ENCODE measurements at regions not wholly inside any gene's neighbourhood (a gene's known extent, or its start where the extent isn't known, plus 50 kb on each side); places are given as distances from the start of the nearest gene placed in this dataset.
"Not testable (repeated sequence)": the region's sequence is repeated elsewhere in the genome, so short reads cannot be mapped to it uniquely, and the experiment has no call there.

DNA sequence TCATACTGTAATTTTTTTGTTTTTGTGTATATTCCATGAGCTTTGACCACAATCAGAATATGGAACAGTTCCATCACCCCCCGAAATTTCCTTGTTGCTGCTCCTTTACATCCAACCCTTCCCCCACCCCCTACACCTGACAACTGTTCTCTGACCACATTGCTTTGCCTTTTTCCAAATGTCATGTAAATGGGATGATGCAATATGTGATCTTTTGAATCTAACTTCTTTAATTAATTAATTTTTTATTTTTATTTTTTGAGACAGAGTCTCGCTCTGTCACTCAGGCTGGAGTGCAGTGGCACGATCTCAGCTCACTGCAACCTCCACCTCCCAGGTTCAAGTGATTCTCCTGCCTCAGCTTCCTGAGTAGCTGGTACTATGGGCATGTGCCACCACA, 192.9 kb upstream of the MYL2 start:
- TF ChIP-seq ZNF274 (IDR thresholded peaks at IDR 0.05; ENCODE audit: low read depth, low read length); SUZ12 (IDR thresholded peaks at IDR 0.05; ENCODE audit: extremely low read depth, insufficient read depth, insufficient read length): not testable (repeated sequence)
